ENCODE measurements at regions not wholly inside any gene's neighbourhood (a gene's known extent, or its start where the extent isn't known, plus 50 kb on each side); places are given as distances from the start of the nearest gene placed in this dataset.
"Not testable (repeated sequence)": the region's sequence is repeated elsewhere in the genome, so short reads cannot be mapped to it uniquely, and the experiment has no call there.

GRCh38 chr14:65981192-65981843 is 504.9 kb upstream of the CCDC196 start:
- Histone ChIP-seq H3K27me3 (ENCODE audit: insufficient read depth, low read length) (no peaks in the 10 kb centered on the region), H3K27ac (ENCODE audit: low read depth, low read length) (no peak overlapping the region), H3K36me3 (ENCODE audit: insufficient read depth, low read length) (no peaks in the 10 kb centered on the region), H3K4me1 (ENCODE audit: insufficient read depth, low read length) (no peaks in the 10 kb centered on the region), H3K9me3 (ENCODE audit: low read depth, low read length) (no peaks in the 10 kb centered on the region), H4K20me1 (ENCODE audit: insufficient read depth, low read length) (no peaks in the 10 kb centered on the region), H3K4me2 (ENCODE audit: insufficient read depth, low read length) (no peak overlapping the region), H3K4me3 (ENCODE audit: insufficient read depth, low read length) (no peak overlapping the region), H3K79me2 (ENCODE audit: insufficient read depth, low read length) (no peaks in the 10 kb centered on the region), H2AFZ (ENCODE audit: low read length) (no peak overlapping the region)
- DNase-seq (ENCODE audit: insufficient read length, low spot score, missing footprints): no peak
- TF ChIP-seq CTCF (IDR thresholded peaks at IDR 0.05; ENCODE audit: extremely low read depth, low read depth, low read length): no peak

DNA sequence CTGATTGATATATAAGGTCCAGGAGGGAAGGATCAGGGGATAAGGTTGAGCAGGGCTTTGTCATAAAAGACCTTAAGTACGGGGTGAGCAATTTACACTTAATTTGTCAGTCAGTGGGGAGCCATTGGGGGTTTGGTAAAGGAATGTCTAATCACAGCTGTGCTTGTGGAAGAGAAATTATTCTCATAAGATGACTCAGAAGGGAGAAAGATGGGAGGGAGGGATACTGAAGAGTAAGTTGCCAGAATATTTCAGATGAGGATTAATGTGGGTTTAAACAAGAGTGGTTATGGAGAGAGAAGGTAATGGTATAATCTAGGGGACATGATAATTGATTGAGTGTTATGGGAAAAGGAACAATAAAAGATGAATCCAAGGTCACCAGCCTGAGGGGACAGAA is 500.1 kb upstream of the CCDC196 start:
- H3K9me3 ChIP-seq (ENCODE audit: low read depth, low read length): no peaks in the 10 kb centered on the region
- no peak for TF ChIP-seq CTCF (IDR thresholded peaks at IDR 0.05; ENCODE audit: extremely low read depth, low read depth, low read length)
- no peak overlapping the region for H3K27ac ChIP-seq (ENCODE audit: low read depth, low read length)
- no peak overlapping the region for H3K4me2 ChIP-seq (ENCODE audit: insufficient read depth, low read length)
- no peak overlapping the region for H3K4me3 ChIP-seq (ENCODE audit: insufficient read depth, low read length)
- H3K27me3 ChIP-seq (ENCODE audit: insufficient read depth, low read length): no peaks in the 10 kb centered on the region
- no peaks in the 10 kb centered on the region for H3K36me3 ChIP-seq (ENCODE audit: insufficient read depth, low read length)
- H3K79me2 ChIP-seq (ENCODE audit: insufficient read depth, low read length): no peaks in the 10 kb centered on the region
- no peak overlapping the region for H2AFZ ChIP-seq (ENCODE audit: low read length)
- H4K20me1 ChIP-seq (ENCODE audit: insufficient read depth, low read length): no peaks in the 10 kb centered on the region
- no peak for DNase-seq (ENCODE audit: insufficient read length, low spot score, missing footprints)
- H3K4me1 ChIP-seq (ENCODE audit: insufficient read depth, low read length): no peaks in the 10 kb centered on the region

DNA sequence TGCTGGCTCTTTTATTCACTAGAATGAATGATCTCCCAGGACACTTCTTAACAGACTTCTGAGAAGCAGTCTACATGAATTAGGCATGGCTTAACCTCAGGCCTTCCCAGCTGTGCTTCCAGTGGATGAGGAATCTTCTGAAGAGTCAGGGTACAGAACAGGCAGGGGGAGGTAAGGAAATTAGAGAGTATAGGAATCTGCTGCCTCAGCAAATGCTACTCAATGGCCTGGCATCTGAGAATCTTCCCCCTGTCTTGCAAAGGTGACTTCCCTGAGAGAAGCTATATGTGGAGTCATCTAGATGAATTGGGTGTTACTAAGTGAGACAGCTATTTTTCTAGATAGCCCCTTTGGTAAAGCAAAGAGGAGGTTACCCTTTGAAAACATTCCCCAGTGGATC is 496.2 kb upstream of the CCDC196 start:
- H3K4me1 ChIP-seq (ENCODE audit: insufficient read depth, low read length): no peaks in the 10 kb centered on the region
- H2AFZ ChIP-seq (ENCODE audit: low read length): no peak overlapping the region
- no peaks in the 10 kb centered on the region for H4K20me1 ChIP-seq (ENCODE audit: insufficient read depth, low read length)
- TF ChIP-seq CTCF (IDR thresholded peaks at IDR 0.05; ENCODE audit: extremely low read depth, low read depth, low read length): no peak
- H3K9me3 ChIP-seq (ENCODE audit: low read depth, low read length): no peaks in the 10 kb centered on the region
- no peaks in the 10 kb centered on the region for H3K79me2 ChIP-seq (ENCODE audit: insufficient read depth, low read length)
- H3K27me3 ChIP-seq (ENCODE audit: insufficient read depth, low read length): no peaks in the 10 kb centered on the region
- H3K36me3 ChIP-seq (ENCODE audit: insufficient read depth, low read length): no peaks in the 10 kb centered on the region
- H3K4me2 ChIP-seq (ENCODE audit: insufficient read depth, low read length): no peak overlapping the region
- no peak for DNase-seq (ENCODE audit: insufficient read length, low spot score, missing footprints)
- H3K27ac ChIP-seq (ENCODE audit: low read depth, low read length): no peak overlapping the region
- H3K4me3 ChIP-seq (ENCODE audit: insufficient read depth, low read length): no peak overlapping the region

DNA sequence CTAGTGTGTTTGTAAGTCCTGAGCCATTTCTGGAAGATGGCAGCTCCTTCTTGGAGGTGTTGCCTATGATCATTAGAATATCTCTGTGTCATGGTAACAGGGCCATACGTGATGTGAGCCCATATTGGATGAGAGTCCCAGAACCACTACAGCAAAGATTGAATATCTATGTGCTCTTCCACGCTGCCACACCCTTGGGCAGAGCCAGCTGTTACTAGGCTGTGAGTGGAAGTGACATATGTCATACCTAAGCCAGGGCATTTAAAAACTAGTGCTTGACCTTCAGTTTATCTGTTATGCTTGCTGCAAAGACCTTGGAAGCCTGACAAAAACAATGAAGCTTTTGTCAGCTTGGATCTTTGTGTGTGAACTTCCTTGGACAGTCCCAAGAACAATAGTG is 495.1 kb upstream of the CCDC196 start:
- Histone ChIP-seq H3K9me3 (ENCODE audit: low read depth, low read length) (no peaks in the 10 kb centered on the region), H3K36me3 (ENCODE audit: insufficient read depth, low read length) (no peaks in the 10 kb centered on the region), H3K27me3 (ENCODE audit: insufficient read depth, low read length) (no peaks in the 10 kb centered on the region), H3K27ac (ENCODE audit: low read depth, low read length) (no peak overlapping the region), H3K79me2 (ENCODE audit: insufficient read depth, low read length) (no peaks in the 10 kb centered on the region), H3K4me3 (ENCODE audit: insufficient read depth, low read length) (no peak overlapping the region), H4K20me1 (ENCODE audit: insufficient read depth, low read length) (no peaks in the 10 kb centered on the region), H3K4me2 (ENCODE audit: insufficient read depth, low read length) (no peak overlapping the region), H3K4me1 (ENCODE audit: insufficient read depth, low read length) (no peaks in the 10 kb centered on the region), H2AFZ (ENCODE audit: low read length) (no peak overlapping the region)
- no peak for DNase-seq (ENCODE audit: insufficient read length, low spot score, missing footprints)
- no peak for TF ChIP-seq CTCF (IDR thresholded peaks at IDR 0.05; ENCODE audit: extremely low read depth, low read depth, low read length)

GRCh38 chr14:65991935-65992334 is 494.2 kb upstream of the CCDC196 start:
- H3K4me3 ChIP-seq (ENCODE audit: insufficient read depth, low read length); H3K36me3 ChIP-seq (ENCODE audit: insufficient read depth, low read length); H2AFZ ChIP-seq (ENCODE audit: low read length); H3K27me3 ChIP-seq (ENCODE audit: insufficient read depth, low read length); H4K20me1 ChIP-seq (ENCODE audit: insufficient read depth, low read length); H3K79me2 ChIP-seq (ENCODE audit: insufficient read depth, low read length); H3K27ac ChIP-seq (ENCODE audit: low read depth, low read length); H3K4me1 ChIP-seq (ENCODE audit: insufficient read depth, low read length); DNase-seq (ENCODE audit: insufficient read length, low spot score, missing footprints); H3K4me2 ChIP-seq (ENCODE audit: insufficient read depth, low read length); H3K9me3 ChIP-seq (ENCODE audit: low read depth, low read length): not testable (repeated sequence)

Data from osteoblast (primary cell).